H1 (cell line): ENCODE measurements at regions not wholly inside any gene's neighbourhood (a gene's known extent, or its start where the extent isn't known, plus 50 kb on each side); places are given as distances from the start of the nearest gene placed in this dataset.

ENCODE experiments used
- CTCF ChIA-PET: fragments of 300-600 bp; sonication (Branson Sonifier 250); formaldehyde crosslinking; loops from one replicate; lab custom pipeline; 2021; ENCODE audit not compliant: partially characterized antibody; lab: Charles Lee
- POLR2A ChIA-PET: fragments of 300-600 bp; sonication (Branson Sonifier 250); formaldehyde crosslinking; loops from one replicate; lab custom pipeline; 2021; ENCODE audit warnings: inconsistent platforms; ENCODE audit not compliant: partially characterized antibody; lab: Charles Lee
- DNase-seq, 2 experiments: peaks; one replicate each; pipeline versions ENCODE4 v3.0.0 to v3.0.0-alpha.2; 2010 to 2022; ENCODE audit warnings: low spot score in 2 of 2, low read depth in 1 of 2, mixed read lengths in 1 of 2
- FAIRE-seq: peaks from 2 replicates; lab custom pipeline; 2011; peaks lifted over from hg19 to GRCh38; lab: Jason Lieb, UNC
- H2AFZ ChIP-seq: 2 replicates; pipeline ENCODE4 v1.8.1; 2012; ENCODE audit warnings: low read length, inconsistent platforms
- H2AK5ac ChIP-seq: 2 replicates; pipeline ENCODE4 v1.6.1; 2013; ENCODE audit warnings: low read depth, low read length
- H2BK120ac ChIP-seq: replicated peaks from 2 replicates; pipeline ENCODE3; 2013; ENCODE audit warnings: low read depth, low read length, inconsistent platforms
- H2BK12ac ChIP-seq: 2 replicates; pipeline ENCODE4 v1.6.1; 2013; ENCODE audit warnings: low read depth, low read length
- H2BK15ac ChIP-seq: 2 replicates; pipeline ENCODE4 v1.6.1; 2013; ENCODE audit warnings: low read length
- H2BK20ac ChIP-seq: 2 replicates; pipeline ENCODE4 v1.6.1; 2013; ENCODE audit warnings: low read length
- H2BK5ac ChIP-seq: 2 replicates; pipeline ENCODE4 v1.6.1; 2013; ENCODE audit warnings: low read depth, low read length
- H3K14ac ChIP-seq: 2 replicates; pipeline ENCODE4 v1.6.1; 2013; ENCODE audit warnings: inconsistent platforms; ENCODE audit not compliant: insufficient read length
- H3K18ac ChIP-seq: 2 replicates; pipeline ENCODE4 v1.6.1; 2013; ENCODE audit warnings: low read length; ENCODE audit errors: extremely low read depth
- H3K23ac ChIP-seq: 2 replicates; pipeline ENCODE4 v1.6.1; 2013; ENCODE audit warnings: inconsistent platforms; ENCODE audit not compliant: insufficient read length
- H3K23me2 ChIP-seq: 2 replicates; pipeline ENCODE4 v1.6.1; 2013; ENCODE audit warnings: low read depth, low read length
- H3K27ac ChIP-seq: 2 replicates; pipeline ENCODE4 v1.6.1; 2011; ENCODE audit warnings: low read depth, low read length, inconsistent platforms
- H3K27me3 ChIP-seq, 4 experiments: replicated peaks in 1 of 4; 1 replicate in 1 of 4; 2 replicates in 3 of 4; pipeline versions ENCODE4 v1.6.1 to v1.8.1; 2011 to 2013; ENCODE audit warnings: low read length in 3 of 4, mild to moderate bottlenecking in 3 of 4, inconsistent platforms in 2 of 4, mixed read lengths in 2 of 4, moderate library complexity in 1 of 4; ENCODE audit not compliant: control insufficient read depth in 3 of 4, insufficient read depth in 3 of 4; ENCODE audit errors: extremely low read depth in 1 of 4
- H3K36me3 ChIP-seq, 4 experiments: 2 replicates each; pipeline versions ENCODE4 v1.6.1 to v1.8.1; 2011 to 2013; ENCODE audit warnings: mild to moderate bottlenecking in 4 of 4, low read length in 3 of 4, moderate library complexity in 2 of 4, control low read depth in 1 of 4, inconsistent platforms in 1 of 4; ENCODE audit not compliant: insufficient read depth in 4 of 4, control insufficient read depth in 2 of 4
- H3K4ac ChIP-seq: replicated peaks from 2 replicates; pipeline ENCODE3; 2013; ENCODE audit warnings: low read length, low read depth, mixed read lengths, inconsistent platforms; ENCODE audit not compliant: insufficient read length
- H3K4me1 ChIP-seq, 4 experiments: replicated peaks in 1 of 4; 1 replicate in 1 of 4; 2 replicates in 3 of 4; pipeline versions ENCODE4 v1.6.1 to v1.8.1; 2011 to 2013; ENCODE audit warnings: low read length in 3 of 4, inconsistent platforms in 2 of 4, mixed read lengths in 1 of 4; ENCODE audit not compliant: insufficient read depth in 4 of 4, control insufficient read depth in 3 of 4
- H3K4me2 ChIP-seq, 2 experiments: 2 replicates each; pipeline versions ENCODE4 v1.6.1 to v1.8.1; 2011 to 2013; ENCODE audit warnings: low read depth in 2 of 2, low read length in 2 of 2, control low read depth in 1 of 2, inconsistent platforms in 1 of 2, mild to moderate bottlenecking in 1 of 2; ENCODE audit not compliant: insufficient read depth in 1 of 2
- H3K4me3 ChIP-seq, 4 experiments: fragments of 200-600, 300-600 bp in 1 of 4; sonication (generic), shearing (Covaris generic), sonication (Bioruptor Twin) in 1 of 4; 2 replicates each; pipeline versions ENCODE4 v1.5.1 to v1.8.1; 2011 to 2016; ENCODE audit warnings: low read length in 4 of 4, low read depth in 3 of 4, control low read depth in 2 of 4, inconsistent platforms in 2 of 4, mild to moderate bottlenecking in 2 of 4, mixed read lengths in 1 of 4, moderate library complexity in 1 of 4; ENCODE audit not compliant: insufficient read depth in 2 of 4; ENCODE audit errors: extremely low read depth in 1 of 4
- H3K56ac ChIP-seq: replicated peaks from 2 replicates; pipeline ENCODE3; 2013; ENCODE audit warnings: low read depth, mild to moderate bottlenecking, mixed read lengths, low read length, inconsistent platforms; ENCODE audit not compliant: insufficient read length
- H3K79me1 ChIP-seq: 2 replicates; pipeline ENCODE4 v1.6.1; 2013; ENCODE audit warnings: low read depth, low read length, control low read depth
- H3K79me2 ChIP-seq, 2 experiments: 2 replicates each; pipeline versions ENCODE4 v1.6.1 to v1.8.1; 2012 to 2013; ENCODE audit warnings: low read length in 2 of 2, mild to moderate bottlenecking in 2 of 2, inconsistent platforms in 1 of 2; ENCODE audit not compliant: insufficient read depth in 2 of 2, control insufficient read depth in 1 of 2
- H3K9ac ChIP-seq, 4 experiments: replicated peaks in 1 of 4; 1 replicate in 1 of 4; 2 replicates in 3 of 4; pipeline versions ENCODE4 v1.6.1 to v1.8.1; 2011 to 2013; ENCODE audit warnings: low read depth in 3 of 4, low read length in 3 of 4, control low read depth in 2 of 4, mild to moderate bottlenecking in 2 of 4, moderate library complexity in 2 of 4, inconsistent platforms in 1 of 4; ENCODE audit errors: extremely low read depth in 1 of 4
- H3K9me3 ChIP-seq, 2 experiments: 2 replicates each; pipeline versions ENCODE4 v1.6.1 to v1.8.1; 2012 to 2013; ENCODE audit warnings: mild to moderate bottlenecking in 2 of 2, moderate library complexity in 2 of 2, control low read depth in 1 of 2, inconsistent platforms in 1 of 2, low read depth in 1 of 2, low read length in 1 of 2, mixed read lengths in 1 of 2; ENCODE audit not compliant: insufficient read depth in 2 of 2
- H4K20me1 ChIP-seq, 2 experiments: replicated peaks in 1 of 2; 2 replicates each; pipeline versions ENCODE3 to v1.8.1; 2011 to 2013; ENCODE audit warnings: inconsistent platforms in 2 of 2, low read length in 2 of 2, mild to moderate bottlenecking in 1 of 2; ENCODE audit not compliant: insufficient read depth in 2 of 2, control insufficient read depth in 1 of 2
- H4K5ac ChIP-seq: 2 replicates; pipeline ENCODE4 v1.6.1; 2013; ENCODE audit warnings: low read length, low read depth, mixed read lengths, inconsistent platforms; ENCODE audit not compliant: insufficient read length
- H4K8ac ChIP-seq: 2 replicates; pipeline ENCODE4 v1.8.0; 2013; ENCODE audit warnings: mild to moderate bottlenecking, moderate library complexity, low read length, inconsistent platforms; ENCODE audit not compliant: insufficient read depth; ENCODE audit errors: extremely low read depth
- H4K91ac ChIP-seq: replicated peaks from 2 replicates; pipeline ENCODE3; 2013; ENCODE audit warnings: low read length, mixed read lengths, inconsistent platforms; ENCODE audit not compliant: insufficient read length
- EZH2 ChIP-seq: fragments of 200-600 bp; sonication (generic); IDR thresholded peaks from 2 replicates; pipeline ENCODE4 v1.7.1; 2012; ENCODE audit warnings: low read depth, mild to moderate bottlenecking, moderate library complexity, low read length, inconsistent platforms; ENCODE audit not compliant: severe bottlenecking
- GABPA ChIP-seq: IDR thresholded peaks from 2 replicates; pipeline ENCODE4 v1.6.1; 2011; ENCODE audit warnings: mild to moderate bottlenecking, low read length, moderate library complexity, borderline replicate concordance; ENCODE audit not compliant: insufficient read depth
- NRF1 ChIP-seq: IDR thresholded peaks from 2 replicates; pipeline ENCODE4 v1.6.1; 2011; ENCODE audit warnings: mild to moderate bottlenecking, low read depth, low read length, improper control_type of control experiment
- TAF1 ChIP-seq: IDR thresholded peaks from 2 replicates; pipeline ENCODE4 v1.6.1; 2011; ENCODE audit warnings: mild to moderate bottlenecking, low read depth, low read length
- TEAD4 ChIP-seq: IDR thresholded peaks from 2 replicates; pipeline ENCODE4 v1.6.1; 2012; ENCODE audit warnings: low read depth, low read length, inconsistent platforms, mixed read lengths
- WGBS, 2 experiments: shearing (Covaris generic) in 1 of 2; methylation state at CpG; one replicate each; pipeline versions ENCODE4 v1.1.6 to v1.1.7; 2013 to 2015; ENCODE audit warnings: low lambda C conversion rate in 2 of 2, mixed read lengths in 2 of 2, inconsistent platforms in 1 of 2, low coverage in 1 of 2, missing lambda C conversion rate in 1 of 2; ENCODE audit not compliant: insufficient replicate concordance in 2 of 2, insufficient coverage in 1 of 2, insufficient read length in 1 of 2; ENCODE audit errors: extremely low coverage in 1 of 2, missing lambda C conversion rate in 1 of 2; 5-methylcytosine and 5-hydroxymethylcytosine counted together

DNA sequence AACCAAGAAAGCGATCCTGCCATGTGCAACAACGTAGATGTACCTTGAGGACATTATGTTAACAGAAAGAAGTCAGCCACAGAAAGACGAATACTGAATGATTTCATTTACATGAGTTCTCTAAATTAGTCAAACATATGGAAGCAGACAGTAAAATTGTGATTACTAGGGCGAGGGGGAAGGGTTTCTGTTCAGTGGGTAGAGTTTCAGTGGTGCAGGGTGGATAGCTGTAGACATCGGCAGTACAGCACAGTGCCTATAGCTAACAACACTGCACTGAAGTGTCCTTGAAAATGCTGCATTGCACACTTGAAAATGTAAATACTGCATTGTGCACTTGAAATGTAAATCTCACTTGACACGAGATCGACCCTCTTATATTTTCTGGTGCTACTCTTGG is 275.3 kb downstream of the GALR1 start:
- no peaks in the 10 kb centered on the region for H3K79me2 ChIP-seq
- no peak for TF ChIP-seq NRF1
- TF ChIP-seq TAF1, result no peak
- TF ChIP-seq GABPA, result no peak
- no peak for TF ChIP-seq TEAD4
- no peak for TF ChIP-seq EZH2
- TF ChIP-seq, all 59 proteins: peak for 0
- no peak overlapping the region for H2BK20ac ChIP-seq
- no peak overlapping the region for H3K4ac ChIP-seq
- H3K56ac ChIP-seq, result no peak overlapping the region
- no peak overlapping the region for H3K4me2 ChIP-seq
- H3K79me1 ChIP-seq, result peaks cover 5% of the 10 kb centered on the region; the same call in 1 of the 2 replicates
- ChIA-PET POLR2A (no interaction called here), CTCF (no interaction called here)
- peaks cover 0 to 4% of the 10 kb centered on the region in 2 experiments; a peak in 2 of 4 replicates for H3K9me3 ChIP-seq
- no peak overlapping the region for H2BK5ac ChIP-seq
- H4K91ac ChIP-seq, result no peak overlapping the region
- no peak overlapping the region for H2BK120ac ChIP-seq
- H3K18ac ChIP-seq, result no peak overlapping the region
- no peak overlapping the region for H2BK15ac ChIP-seq
- no peak overlapping the region for H3K27ac ChIP-seq
- FAIRE-seq (no peak), DNase-seq (no peak)
- no peak overlapping the region for H4K8ac ChIP-seq
- H3K14ac ChIP-seq, result no peak overlapping the region
- no peaks in the 10 kb centered on the region for H3K4me1 ChIP-seq
- no peak overlapping the region for H4K5ac ChIP-seq
- H3K36me3 ChIP-seq, result no peaks in the 10 kb centered on the region
- no peak overlapping the region for H3K23ac ChIP-seq
- H4K20me1 ChIP-seq, result peaks cover 0 to 9% of the 10 kb centered on the region in 2 experiments
- no peak overlapping the region for H3K4me3 ChIP-seq
- H2AK5ac ChIP-seq, result no peak overlapping the region
- no peak overlapping the region for H3K9ac ChIP-seq
- H3K27me3 ChIP-seq, result no peaks in the 10 kb centered on the region
- no peak overlapping the region for H2BK12ac ChIP-seq
- WGBS, 2 experiments, result 86% methylated on average over 7 of the region's 7 CpGs; no CpG with 5 or more reads in 1 of the 2 experiments
- H3K23me2 ChIP-seq, result 0 out of 2 replicates have a peak, but pooled peaks cover under 1% of the 10 kb centered on the region
- H2AFZ ChIP-seq, result no peak overlapping the region
